ENCODE measurements at regions not wholly inside any gene's neighbourhood (a gene's known extent, or its start where the extent isn't known, plus 50 kb on each side); places are given as distances from the start of the nearest gene placed in this dataset.

- no peaks in the 10 kb centered on the region for H3K79me2 ChIP-seq (ENCODE audit: control insufficient read depth, insufficient read depth, low read length)
- H3K27me3 ChIP-seq (ENCODE audit: control insufficient read depth in 2 of 2, insufficient read depth in 2 of 2, low read length in 2 of 2) = no peaks in the 10 kb centered on the region; a peak in 1 of 5 replicates
- TF ChIP-seq HDGF (IDR thresholded peaks at IDR 0.05) (no peak), SMARCA5 (IDR thresholded peaks at IDR 0.05) (no peak), NR2C2 (CRISPR knock-in tag; IDR thresholded peaks at IDR 0.05) (no peak), NR2C2 (tag; IDR thresholded peaks at IDR 0.05) (no peak), ZFP36 (IDR thresholded peaks at IDR 0.05; ENCODE audit: low read depth, low read length, partially characterized antibody) (no peak), FOSL1 (tag; conservative IDR thresholded peaks at IDR 0.05) (no peak), ZNF707 (CRISPR knock-in tag; conservative IDR thresholded peaks at IDR 0.05) (no peak), ZC3H11A (IDR thresholded peaks at IDR 0.05; ENCODE audit: low read depth, low read length) (no peak)
- no peak overlapping the region for H3K27ac ChIP-seq (ENCODE audit: extremely low read depth, low read depth, low read length)
- no peak overlapping the region for H3K9ac ChIP-seq (ENCODE audit: insufficient read depth in 1 of 2, low read depth in 2 of 2, low read length in 2 of 2)
- ATAC-seq (no peak), FAIRE-seq (no peak), DNase-seq (ENCODE audit: extremely low read depth in 1 of 4, low spot score in 3 of 4) (no peak)
- CTCF ChIA-PET (ENCODE audit: low intra/inter-chr PET ratio) = no interaction called here
- no peak overlapping the region for H3K4me3 ChIP-seq
- H2AFZ ChIP-seq (ENCODE audit: low read depth, low read length) = no peak overlapping the region
- H4K20me1 ChIP-seq (replicated peaks; ENCODE audit: control insufficient read depth, insufficient read depth, low read length) = 0 out of 2 replicates have a peak, but pooled peaks cover 5% of the 10 kb centered on the region
- in situ Hi-C loops (cut with MboI) = no loop called here
- H3K4me2 ChIP-seq (ENCODE audit: insufficient read depth, low read length) = no peak overlapping the region
- H3K9me3 ChIP-seq (replicated peaks; ENCODE audit: control insufficient read depth, insufficient read depth, low read depth, low read length) = no peaks in the 10 kb centered on the region
- POLR2A ChIA-PET = interaction anchor here (0.8 kb wide), 1 partner anchor 10 kb away, joined by 3 read pairs; no protein-coding TSS in a partner anchor
- WGBS (ENCODE audit: insufficient coverage, low coverage, missing lambda C conversion rate) = 0% methylated on average over 7 of the region's 7 CpGs
- BruUV-seq (replicated peaks) = no TSS peak
- no peaks in the 10 kb centered on the region for H3K36me3 ChIP-seq (ENCODE audit: control insufficient read depth, insufficient read depth, low read length)
- H3K9me1 ChIP-seq (ENCODE audit: control insufficient read depth, insufficient read depth, low read length) = no peaks in the 10 kb centered on the region
- H3K4me1 ChIP-seq (replicated peaks in 1 of 2; ENCODE audit: control insufficient read depth in 2 of 2, insufficient read depth in 2 of 2, low read length in 2 of 2) = no peaks in the 10 kb centered on the region
- intact Hi-C loops (cut with micrococcal nuclease) = no loop called here
Measured at GRCh38 chr12:118590406-118591150, 214.2 kb downstream of the SUDS3 start.
